Ascending aorta (tissue), 2 donors: ENCODE measurements at regions not wholly inside any gene's neighbourhood (a gene's known extent, or its start where the extent isn't known, plus 50 kb on each side); places are given as distances from the start of the nearest gene placed in this dataset.
"Not testable (repeated sequence)": the region's sequence is repeated elsewhere in the genome, so short reads cannot be mapped to it uniquely, and the experiment has no call there.

Experiments used
- DNase-seq, 2 donors: peaks; one replicate each; pipeline ENCODE4 v3.0.0-alpha.2; 2019; ENCODE audit warnings: low spot score in 2 of 2
- H3K27ac ChIP-seq, 2 donors: fragments of 200-600 bp; sonication (generic); one replicate each; pipeline ENCODE4 v1.5.1; 2016 to 2017; ENCODE audit warnings: mild to moderate bottlenecking in 1 of 2
- H3K27me3 ChIP-seq: fragments of 200-600 bp; sonication (generic); one replicate; pipeline ENCODE4 v1.5.1; 2017
- H3K36me3 ChIP-seq, 2 donors: fragments of 200-600 bp; sonication (generic); one replicate each; pipeline ENCODE4 v1.5.1; 2016
- H3K4me1 ChIP-seq, 2 donors: fragments of 200-600 bp; sonication (generic); one replicate each; pipeline ENCODE4 v1.5.1; 2016 to 2017; ENCODE audit warnings: mild to moderate bottlenecking in 1 of 2
- H3K4me3 ChIP-seq, 2 donors: fragments of 200-600 bp; sonication (generic); one replicate each; pipeline ENCODE4 v1.5.1; 2016 to 2017; ENCODE audit warnings: mild to moderate bottlenecking in 1 of 2
- H3K9me3 ChIP-seq, 2 donors: fragments of 200-600 bp; sonication (generic); one replicate each; pipeline ENCODE4 v1.5.1; 2016
- intact Hi-C: fragments of 100-400 bp; cut with DNase I; formaldehyde crosslinking; loops from one replicate; pipeline ENCODE4 v1.15.1; 2023
- TF ChIP-seq, protein P1 (sequence below), 3 experiments: fragments of 200-600 bp in 2 of 3; fragments of 450-650 bp in 1 of 3; sonication (generic) in 2 of 3; IDR thresholded peaks; one replicate each; pipeline ENCODE4 v1.5.1; 2016 to 2019; ENCODE audit warnings: antibody characterized with exemption in 3 of 3, mild to moderate bottlenecking in 1 of 3, moderate library complexity in 1 of 3

- H3K27ac ChIP-seq: no peak overlapping the region
- no peak for DNase-seq
- intact Hi-C loops: loop anchor here (2.0 to 10.0 kb wide), 4 partner anchors 119 to 779 kb away; partner anchors contain the start of gene ZNF783
- peaks cover under 1 to 3% of the 10 kb centered on the region in 2 donors for H3K36me3 ChIP-seq
- no peaks in the 10 kb centered on the region for H3K9me3 ChIP-seq
- no peaks in the 10 kb centered on the region for H3K27me3 ChIP-seq
- TF ChIP-seq, protein P1, sequence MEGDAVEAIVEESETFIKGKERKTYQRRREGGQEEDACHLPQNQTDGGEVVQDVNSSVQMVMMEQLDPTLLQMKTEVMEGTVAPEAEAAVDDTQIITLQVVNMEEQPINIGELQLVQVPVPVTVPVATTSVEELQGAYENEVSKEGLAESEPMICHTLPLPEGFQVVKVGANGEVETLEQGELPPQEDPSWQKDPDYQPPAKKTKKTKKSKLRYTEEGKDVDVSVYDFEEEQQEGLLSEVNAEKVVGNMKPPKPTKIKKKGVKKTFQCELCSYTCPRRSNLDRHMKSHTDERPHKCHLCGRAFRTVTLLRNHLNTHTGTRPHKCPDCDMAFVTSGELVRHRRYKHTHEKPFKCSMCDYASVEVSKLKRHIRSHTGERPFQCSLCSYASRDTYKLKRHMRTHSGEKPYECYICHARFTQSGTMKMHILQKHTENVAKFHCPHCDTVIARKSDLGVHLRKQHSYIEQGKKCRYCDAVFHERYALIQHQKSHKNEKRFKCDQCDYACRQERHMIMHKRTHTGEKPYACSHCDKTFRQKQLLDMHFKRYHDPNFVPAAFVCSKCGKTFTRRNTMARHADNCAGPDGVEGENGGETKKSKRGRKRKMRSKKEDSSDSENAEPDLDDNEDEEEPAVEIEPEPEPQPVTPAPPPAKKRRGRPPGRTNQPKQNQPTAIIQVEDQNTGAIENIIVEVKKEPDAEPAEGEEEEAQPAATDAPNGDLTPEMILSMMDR (IDR thresholded peaks at IDR 0.05): no peak
- no peak overlapping the region for H3K4me3 ChIP-seq
- peaks cover 0 to 7% of the 10 kb centered on the region in 2 donors for H3K4me1 ChIP-seq
Observed at GRCh38 chr7:149625947-149626392, 128.4 kb upstream of the ZNF746 start.

GRCh38 chr7:149625340-149625946 is 127.8 kb upstream of the ZNF746 start:
- H3K4me1 ChIP-seq: peaks cover 0 to 7% of the 10 kb centered on the region in 2 donors
- peak in 1 of 2 donors; percentile 73 for DNase-seq
- H3K4me3 ChIP-seq: peak overlapping the region; percentile 91 to 98
- TF ChIP-seq, protein P1 (IDR thresholded peaks at IDR 0.05): peak in 2 of 3 experiments; percentile 45 to 67
- intact Hi-C loops: loop anchor here (2.0 to 10.0 kb wide), 4 partner anchors 119 to 779 kb away; partner anchors contain the start of gene ZNF783
- no peaks in the 10 kb centered on the region for H3K9me3 ChIP-seq
- peaks cover 6 to 8% of the 10 kb centered on the region in 2 donors for H3K36me3 ChIP-seq
- H3K27me3 ChIP-seq: no peaks in the 10 kb centered on the region
- no peak overlapping the region for H3K27ac ChIP-seq

DNA sequence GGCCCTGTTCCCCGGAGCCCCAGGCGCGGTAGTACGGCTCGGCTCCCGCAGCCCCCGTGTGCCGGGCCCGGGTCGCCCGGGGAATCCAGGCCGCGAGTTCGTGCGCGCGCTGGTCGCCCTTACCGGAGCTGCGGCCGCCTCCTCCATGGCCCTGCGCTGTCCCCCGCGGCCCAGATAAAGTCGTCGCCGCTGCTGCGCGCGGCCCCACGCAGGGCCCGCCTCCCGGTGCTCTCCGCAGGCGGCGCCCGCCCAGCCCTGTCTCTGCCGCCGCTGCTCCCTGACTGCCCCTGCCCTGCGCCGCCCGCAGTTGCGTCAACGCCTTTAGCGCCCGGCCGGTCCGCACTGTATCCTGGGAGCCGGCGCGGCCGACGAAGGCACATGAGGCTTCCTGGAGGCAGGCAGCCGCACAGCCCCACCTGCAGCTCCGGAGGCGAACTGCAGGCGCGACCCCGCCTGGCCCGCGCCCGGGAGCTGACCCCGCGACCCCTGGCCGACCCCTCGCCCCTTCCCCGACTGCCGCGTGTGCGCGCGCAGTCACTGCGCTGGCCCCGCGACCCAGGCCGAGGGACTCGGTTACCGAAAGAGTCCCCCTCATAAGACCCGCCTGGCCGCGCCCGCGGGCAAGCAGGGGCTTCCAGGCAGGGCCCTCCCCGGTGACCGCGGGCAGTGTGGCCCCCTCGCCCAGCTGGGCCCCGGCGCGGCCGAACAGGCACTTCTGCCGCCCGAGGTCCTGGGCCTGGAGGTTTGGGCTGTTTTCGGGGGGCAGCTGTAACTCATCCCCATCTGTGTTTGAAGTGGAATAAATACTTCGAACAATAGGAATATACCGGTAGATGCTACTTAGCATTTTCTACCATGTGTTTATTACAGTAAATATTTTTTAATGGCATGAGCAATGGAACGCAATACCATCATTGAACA is 127.1 kb upstream of the ZNF746 start:
- H3K36me3 ChIP-seq: peaks cover 13 to 15% of the 10 kb centered on the region in 2 donors
- TF ChIP-seq, protein P1 (IDR thresholded peaks at IDR 0.05): peak; percentile 92 to 98 (median 93)
- intact Hi-C loops: loop anchor here (1.0 to 10.0 kb wide), 7 partner anchors 90 to 780 kb away; partner anchors contain the start of genes REPIN1, ZNF783 and ZNF862

DNA sequence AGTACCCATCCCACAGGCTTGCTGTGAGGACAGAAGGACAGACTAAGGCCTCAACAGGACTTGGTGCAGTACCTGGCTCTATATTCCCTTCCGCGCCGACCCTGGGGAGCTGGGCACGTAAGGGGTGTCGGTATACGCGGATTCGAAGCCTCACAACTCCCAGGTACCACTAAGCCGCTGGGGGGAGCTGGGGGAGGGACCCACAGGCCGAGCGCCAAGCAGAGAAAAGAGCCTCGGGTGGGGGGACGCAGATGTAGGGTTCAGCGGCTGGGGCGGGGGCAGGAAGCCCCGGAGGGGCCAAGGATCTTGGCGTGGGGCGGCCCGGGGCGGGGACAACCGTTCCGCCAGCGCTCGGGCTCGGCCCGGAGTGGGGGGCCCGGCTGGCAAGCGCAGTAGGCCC is 126.4 kb upstream of the ZNF746 start:
- H3K27ac ChIP-seq: peak overlapping the region; percentile 84 to 90
- H3K27me3 ChIP-seq: no peaks in the 10 kb centered on the region
- TF ChIP-seq, protein P1 (IDR thresholded peaks at IDR 0.05): no peak
- no peaks in the 10 kb centered on the region for H3K9me3 ChIP-seq
- DNase-seq: peak in 1 of 2 donors; percentile 64
- intact Hi-C loops: loop anchor here (1.0 to 10.0 kb wide), 7 partner anchors 90 to 781 kb away; partner anchors contain the start of genes REPIN1, ZNF783 and ZNF862
- peaks cover 20 to 22% of the 10 kb centered on the region in 2 donors for H3K36me3 ChIP-seq
- peak overlapping the region; percentile 91 to 98 for H3K4me3 ChIP-seq
- H3K4me1 ChIP-seq: peaks cover 0 to 7% of the 10 kb centered on the region in 2 donors

More for the DNA sequence above, 127.1 kb upstream of the ZNF746 start:
- peak overlapping the region; percentile 84 to 90 for H3K27ac ChIP-seq
- H3K9me3 ChIP-seq: no peaks in the 10 kb centered on the region
- peaks cover 0 to 7% of the 10 kb centered on the region in 2 donors for H3K4me1 ChIP-seq
- peak overlapping the region; percentile 91 to 98 for H3K4me3 ChIP-seq
- DNase-seq: peak; percentile 77 to 97
- no peaks in the 10 kb centered on the region for H3K27me3 ChIP-seq

GRCh38 chr7:149623262-149623997 is 125.8 kb upstream of the ZNF746 start:
- peak overlapping the region in 1 of 2 donors; percentile 84 for H3K27ac ChIP-seq
- not testable (repeated sequence) for H3K9me3 ChIP-seq, H3K4me1 ChIP-seq, H3K27me3 ChIP-seq
- peak overlapping the region; percentile 91 to 98 for H3K4me3 ChIP-seq
- peak in 1 of 2 donors; percentile 72 for DNase-seq
- peaks cover 25 to 28% of the 10 kb centered on the region in 2 donors for H3K36me3 ChIP-seq
- intact Hi-C loops: loop anchor here (5.0 to 10.0 kb wide), 4 partner anchors 121 to 781 kb away; partner anchors contain the start of genes REPIN1 and ZNF783
